Activated CD4-positive, alpha-beta T cell treated with anti-CD3 and anti-CD28 coated beads, Interleukin-2, amount 10 ng/mL, durations not matched to agents 7 days and 5 days (primary cell): ENCODE measurements at regions not wholly inside any gene's neighbourhood (a gene's known extent, or its start where the extent isn't known, plus 50 kb on each side); places are given as distances from the start of the nearest gene placed in this dataset.

Source experiments
- CTCF ChIA-PET: fragments of 350-600 bp; sonication (Branson Sonifier 250); formaldehyde crosslinking; loops from one replicate; lab custom pipeline; 2021; ENCODE audit warnings: antibody characterized with exemption; lab: Charles Lee
- POLR2A ChIA-PET: fragments of 350-600 bp; sonication (Branson Sonifier 250); formaldehyde crosslinking; loops from one replicate; lab custom pipeline; 2021; ENCODE audit warnings: antibody characterized with exemption; lab: Charles Lee
- DNase-seq: peaks from one replicate; pipeline ENCODE4 v3.0.0-alpha.2; 2020
- H3K27ac Mint-ChIP-seq: one replicate; pipeline ENCODE4 v1.8.0; 2021; ENCODE audit warnings: mild to moderate bottlenecking, moderate library complexity, mixed read lengths
- H3K27me3 Mint-ChIP-seq: one replicate; pipeline ENCODE4 v1.8.0; 2021; ENCODE audit warnings: mixed read lengths
- H3K36me3 Mint-ChIP-seq: one replicate; pipeline ENCODE4 v1.8.0; 2021; ENCODE audit warnings: low read depth, mixed read lengths
- H3K4me1 Mint-ChIP-seq: one replicate; pipeline ENCODE4 v1.8.0; 2021; ENCODE audit warnings: mixed read lengths
- H3K4me3 Mint-ChIP-seq: one replicate; pipeline ENCODE4 v1.8.0; 2021; ENCODE audit warnings: mild to moderate bottlenecking, moderate library complexity, mixed read lengths
- H3K9me3 Mint-ChIP-seq: one replicate; pipeline ENCODE4 v1.8.0; 2021; ENCODE audit warnings: mixed read lengths

GRCh38 chr22:44394246-44395117 is 81.7 kb upstream of the SHISAL1 start:
- Mint-ChIP-seq H3K27me3 (no peaks in the 10 kb centered on the region), H3K4me3 (no peak overlapping the region), H3K4me1 (no peaks in the 10 kb centered on the region), H3K36me3 (no peaks in the 10 kb centered on the region), H3K9me3 (no peaks in the 10 kb centered on the region), H3K27ac (no peak overlapping the region)
- CTCF ChIA-PET = no interaction called here
- no peak for DNase-seq
- POLR2A ChIA-PET = no interaction called here

- Mint-ChIP-seq H3K9me3 (no peaks in the 10 kb centered on the region), H3K4me3 (no peak overlapping the region), H3K36me3 (no peaks in the 10 kb centered on the region), H3K27me3 (no peaks in the 10 kb centered on the region), H3K27ac (no peak overlapping the region), H3K4me1 (no peaks in the 10 kb centered on the region)
- CTCF ChIA-PET = interaction anchor here (0.5 kb wide), 1 partner anchor 39 kb away, joined by 3 read pairs; no protein-coding TSS in a partner anchor
- POLR2A ChIA-PET = no interaction called here
- no peak for DNase-seq
Measured at GRCh38 chr22:44393066-44393465, 80.3 kb upstream of the SHISAL1 start.

- Mint-ChIP-seq H3K27ac (no peak overlapping the region), H3K27me3 (no peaks in the 10 kb centered on the region), H3K4me1 (no peaks in the 10 kb centered on the region), H3K9me3 (no peaks in the 10 kb centered on the region), H3K36me3 (no peaks in the 10 kb centered on the region), H3K4me3 (no peak overlapping the region)
- CTCF ChIA-PET = interaction anchor here (0.9 kb wide), 1 partner anchor 10 kb away, joined by 3 read pairs; no protein-coding TSS in a partner anchor
- no peak for DNase-seq
- POLR2A ChIA-PET = no interaction called here
Measured at GRCh38 chr22:44392446-44392921, 79.7 kb upstream of the SHISAL1 start.

GRCh38 chr22:44391481-44392445 is 79.0 kb upstream of the SHISAL1 start:
- no peaks in the 10 kb centered on the region for H3K36me3 Mint-ChIP-seq
- no peak overlapping the region for H3K27ac Mint-ChIP-seq
- CTCF ChIA-PET = interaction anchor here (0.9 kb wide), 1 partner anchor 9 kb away, joined by 3 read pairs; no protein-coding TSS in a partner anchor
- DNase-seq = no peak
- H3K4me1 Mint-ChIP-seq = no peaks in the 10 kb centered on the region
- H3K9me3 Mint-ChIP-seq = no peaks in the 10 kb centered on the region
- H3K4me3 Mint-ChIP-seq = no peak overlapping the region
- no peaks in the 10 kb centered on the region for H3K27me3 Mint-ChIP-seq
- POLR2A ChIA-PET = no interaction called here

GRCh38 chr22:44391015-44391414 is 78.3 kb upstream of the SHISAL1 start:
- ChIA-PET CTCF (no interaction called here), POLR2A (no interaction called here)
- no peaks in the 10 kb centered on the region for H3K9me3 Mint-ChIP-seq
- no peak for DNase-seq
- no peaks in the 10 kb centered on the region for H3K36me3 Mint-ChIP-seq
- no peak overlapping the region for H3K27ac Mint-ChIP-seq
- no peaks in the 10 kb centered on the region for H3K4me1 Mint-ChIP-seq
- H3K27me3 Mint-ChIP-seq = no peaks in the 10 kb centered on the region
- no peak overlapping the region for H3K4me3 Mint-ChIP-seq

- no peaks in the 10 kb centered on the region for H3K36me3 Mint-ChIP-seq
- no peak overlapping the region for H3K4me3 Mint-ChIP-seq
- POLR2A ChIA-PET = no interaction called here
- no peak overlapping the region for H3K27ac Mint-ChIP-seq
- H3K27me3 Mint-ChIP-seq = no peaks in the 10 kb centered on the region
- no peaks in the 10 kb centered on the region for H3K4me1 Mint-ChIP-seq
- CTCF ChIA-PET = no interaction called here
- no peaks in the 10 kb centered on the region for H3K9me3 Mint-ChIP-seq
- DNase-seq = no peak
Measured at GRCh38 chr22:44390613-44390970, 77.8 kb upstream of the SHISAL1 start.

GRCh38 chr22:44389926-44390612 is 77.3 kb upstream of the SHISAL1 start:
- CTCF ChIA-PET = no interaction called here

GRCh38 chr22:44389181-44389580 is 76.4 kb upstream of the SHISAL1 start:
- Mint-ChIP-seq H3K36me3 (no peaks in the 10 kb centered on the region), H3K4me1 (no peaks in the 10 kb centered on the region), H3K4me3 (no peak overlapping the region), H3K27me3 (no peaks in the 10 kb centered on the region), H3K27ac (no peak overlapping the region), H3K9me3 (no peaks in the 10 kb centered on the region)
- ChIA-PET POLR2A (no interaction called here), CTCF (interaction anchor here (0.6 kb wide), 1 partner anchor 409 kb away, joined by 3 read pairs; no protein-coding TSS in a partner anchor)
- no peak for DNase-seq

More at GRCh38 chr22:44389926-44390612, 77.3 kb upstream of the SHISAL1 start:
- H3K4me1 Mint-ChIP-seq = no peaks in the 10 kb centered on the region
- POLR2A ChIA-PET = no interaction called here
- no peaks in the 10 kb centered on the region for H3K9me3 Mint-ChIP-seq
- H3K27ac Mint-ChIP-seq = no peak overlapping the region
- no peak overlapping the region for H3K4me3 Mint-ChIP-seq
- H3K36me3 Mint-ChIP-seq = no peaks in the 10 kb centered on the region
- H3K27me3 Mint-ChIP-seq = no peaks in the 10 kb centered on the region
- no peak for DNase-seq

GRCh38 chr22:44387486-44387885 is 74.7 kb upstream of the SHISAL1 start:
- H3K4me3 Mint-ChIP-seq = no peak overlapping the region
- no peaks in the 10 kb centered on the region for H3K27me3 Mint-ChIP-seq
- no peaks in the 10 kb centered on the region for H3K4me1 Mint-ChIP-seq
- H3K9me3 Mint-ChIP-seq = no peaks in the 10 kb centered on the region
- ChIA-PET CTCF (no interaction called here), POLR2A (no interaction called here)
- no peaks in the 10 kb centered on the region for H3K36me3 Mint-ChIP-seq
- DNase-seq = no peak
- no peak overlapping the region for H3K27ac Mint-ChIP-seq

GRCh38 chr22:44386386-44387035 is 73.8 kb upstream of the SHISAL1 start:
- H3K9me3 Mint-ChIP-seq = no peaks in the 10 kb centered on the region
- H3K4me1 Mint-ChIP-seq = no peaks in the 10 kb centered on the region
- DNase-seq = no peak
- H3K27me3 Mint-ChIP-seq = no peaks in the 10 kb centered on the region
- CTCF ChIA-PET = interaction anchor here (0.5 kb wide), 1 partner anchor 11 kb away, joined by 3 read pairs; no protein-coding TSS in a partner anchor
- no peaks in the 10 kb centered on the region for H3K36me3 Mint-ChIP-seq
- POLR2A ChIA-PET = no interaction called here
- H3K4me3 Mint-ChIP-seq = no peak overlapping the region
- H3K27ac Mint-ChIP-seq = no peak overlapping the region

GRCh38 chr22:44385781-44386180 is 73.0 kb upstream of the SHISAL1 start:
- H3K27ac Mint-ChIP-seq = no peak overlapping the region
- H3K27me3 Mint-ChIP-seq = no peaks in the 10 kb centered on the region
- ChIA-PET POLR2A (no interaction called here), CTCF (interaction anchor here (0.8 kb wide), 1 partner anchor 503 kb away, joined by 3 read pairs; no protein-coding TSS in a partner anchor)
- H3K4me3 Mint-ChIP-seq = no peak overlapping the region
- no peaks in the 10 kb centered on the region for H3K4me1 Mint-ChIP-seq
- no peaks in the 10 kb centered on the region for H3K9me3 Mint-ChIP-seq
- H3K36me3 Mint-ChIP-seq = no peaks in the 10 kb centered on the region
- no peak for DNase-seq

GRCh38 chr22:44385296-44385610 is 72.5 kb upstream of the SHISAL1 start:
- no peaks in the 10 kb centered on the region for H3K4me1 Mint-ChIP-seq
- CTCF ChIA-PET = interaction anchor here (0.8 kb wide), 1 partner anchor 502 kb away, joined by 3 read pairs; no protein-coding TSS in a partner anchor

More at GRCh38 chr22:44385296-44385610, 72.5 kb upstream of the SHISAL1 start:
- no peak overlapping the region for H3K4me3 Mint-ChIP-seq
- POLR2A ChIA-PET = no interaction called here
- no peak for DNase-seq
- no peak overlapping the region for H3K27ac Mint-ChIP-seq
- no peaks in the 10 kb centered on the region for H3K9me3 Mint-ChIP-seq
- H3K27me3 Mint-ChIP-seq = no peaks in the 10 kb centered on the region
- H3K36me3 Mint-ChIP-seq = no peaks in the 10 kb centered on the region
